Activated B cell treated with CpG ODN at 0.5 μM for 24 hours (primary cell): ENCODE measurements at regions not wholly inside any gene's neighbourhood (a gene's known extent, or its start where the extent isn't known, plus 50 kb on each side); places are given as distances from the start of the nearest gene placed in this dataset.

Experiments
- ATAC-seq: fragments of 200-7000 bp; cut with Tn5 transposase; one replicate; pipeline ENCODE4 v1.10.0; 2021; ENCODE audit warnings: low read depth, mild to moderate bottlenecking, moderate library complexity
- CTCF ChIA-PET: fragments of 350-600 bp; sonication (Branson Sonifier 250); formaldehyde crosslinking; loops from one replicate; lab custom pipeline; 2021; ENCODE audit warnings: antibody characterized with exemption; lab: Charles Lee
- POLR2A ChIA-PET: fragments of 350-600 bp; sonication (Branson Sonifier 250); formaldehyde crosslinking; loops from one replicate; lab custom pipeline; 2021; ENCODE audit warnings: antibody characterized with exemption; lab: Charles Lee
- DNase-seq: peaks from one replicate; pipeline ENCODE4 v3.0.0; 2022
- H3K27ac Mint-ChIP-seq: one replicate; pipeline ENCODE4 v1.8.0; 2020; ENCODE audit warnings: mixed read lengths
- H3K27me3 Mint-ChIP-seq: one replicate; pipeline ENCODE4 v1.8.0; 2021; ENCODE audit warnings: mixed read lengths
- H3K36me3 Mint-ChIP-seq: one replicate; pipeline ENCODE4 v1.8.0; 2021; ENCODE audit warnings: low read depth, mixed read lengths
- H3K4me1 Mint-ChIP-seq: one replicate; pipeline ENCODE4 v1.8.0; 2021; ENCODE audit warnings: mixed read lengths
- H3K4me3 Mint-ChIP-seq: one replicate; pipeline ENCODE4 v1.8.0; 2020; ENCODE audit warnings: mild to moderate bottlenecking, mixed read lengths
- H3K9me3 Mint-ChIP-seq: one replicate; pipeline ENCODE4 v1.8.0; 2020; ENCODE audit warnings: mixed read lengths
- intact Hi-C: fragments of 100-400 bp; cut with micrococcal nuclease; formaldehyde crosslinking; loops from one replicate; pipeline ENCODE4 v1.15.1; 2024
- TF ChIP-seq, protein P1 (sequence below): fragments of 200-600 bp; IDR thresholded peaks from one replicate; pipeline ENCODE4 v1.8.0; 2022; ENCODE audit warnings: antibody characterized with exemption, mild to moderate bottlenecking

DNA sequence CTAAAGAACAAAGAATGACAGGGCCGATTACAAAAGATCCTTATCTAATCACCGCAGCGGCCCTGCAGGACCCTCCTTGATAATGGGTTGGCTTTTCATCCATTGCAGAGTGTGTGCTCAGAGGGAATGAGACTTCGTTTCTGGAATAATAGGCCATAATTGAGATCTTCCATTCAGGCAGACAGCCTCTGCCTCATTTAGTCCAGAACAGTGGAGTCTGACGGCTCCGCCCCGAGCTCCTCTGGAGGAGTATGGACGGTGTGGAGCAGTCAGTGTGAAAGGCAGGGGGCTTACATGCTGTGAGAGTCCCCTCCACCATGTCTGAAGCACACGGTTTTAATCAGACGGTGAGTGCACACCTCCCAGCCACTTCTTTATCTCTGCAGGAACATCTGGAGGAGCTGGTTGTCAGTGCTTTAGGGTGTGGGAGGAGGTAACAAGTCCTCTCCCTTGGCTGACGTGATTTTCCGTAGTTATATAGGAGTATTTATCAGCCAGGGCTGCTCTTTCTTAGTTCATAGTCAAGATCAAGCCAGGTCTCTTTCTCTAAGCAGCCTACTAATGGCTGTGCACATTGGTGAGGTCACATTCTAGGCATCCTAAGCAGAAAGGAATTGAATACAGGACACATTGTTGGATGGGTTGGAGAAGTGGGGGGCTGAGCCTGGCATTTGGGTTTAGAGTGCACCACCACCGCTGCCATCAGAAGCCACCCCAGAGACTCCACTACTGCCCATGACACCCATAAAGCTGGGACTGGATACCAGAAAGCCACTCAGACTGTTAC is 1477.9 kb downstream of the TBC1D22A start:
- peaks cover 9% of the 10 kb centered on the region for H3K27me3 Mint-ChIP-seq
- intact Hi-C loops: no loop called here
- H3K36me3 Mint-ChIP-seq: no peaks in the 10 kb centered on the region
- peaks cover 20% of the 10 kb centered on the region for H3K4me1 Mint-ChIP-seq
- TF ChIP-seq, protein P1, sequence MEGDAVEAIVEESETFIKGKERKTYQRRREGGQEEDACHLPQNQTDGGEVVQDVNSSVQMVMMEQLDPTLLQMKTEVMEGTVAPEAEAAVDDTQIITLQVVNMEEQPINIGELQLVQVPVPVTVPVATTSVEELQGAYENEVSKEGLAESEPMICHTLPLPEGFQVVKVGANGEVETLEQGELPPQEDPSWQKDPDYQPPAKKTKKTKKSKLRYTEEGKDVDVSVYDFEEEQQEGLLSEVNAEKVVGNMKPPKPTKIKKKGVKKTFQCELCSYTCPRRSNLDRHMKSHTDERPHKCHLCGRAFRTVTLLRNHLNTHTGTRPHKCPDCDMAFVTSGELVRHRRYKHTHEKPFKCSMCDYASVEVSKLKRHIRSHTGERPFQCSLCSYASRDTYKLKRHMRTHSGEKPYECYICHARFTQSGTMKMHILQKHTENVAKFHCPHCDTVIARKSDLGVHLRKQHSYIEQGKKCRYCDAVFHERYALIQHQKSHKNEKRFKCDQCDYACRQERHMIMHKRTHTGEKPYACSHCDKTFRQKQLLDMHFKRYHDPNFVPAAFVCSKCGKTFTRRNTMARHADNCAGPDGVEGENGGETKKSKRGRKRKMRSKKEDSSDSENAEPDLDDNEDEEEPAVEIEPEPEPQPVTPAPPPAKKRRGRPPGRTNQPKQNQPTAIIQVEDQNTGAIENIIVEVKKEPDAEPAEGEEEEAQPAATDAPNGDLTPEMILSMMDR: no peak
- ChIA-PET CTCF (no interaction called here), POLR2A (no interaction called here)
- no peak for DNase-seq
- no peak overlapping the region for H3K27ac Mint-ChIP-seq
- no peak overlapping the region for H3K4me3 Mint-ChIP-seq
- ATAC-seq: no peak
- no peaks in the 10 kb centered on the region for H3K9me3 Mint-ChIP-seq

DNA sequence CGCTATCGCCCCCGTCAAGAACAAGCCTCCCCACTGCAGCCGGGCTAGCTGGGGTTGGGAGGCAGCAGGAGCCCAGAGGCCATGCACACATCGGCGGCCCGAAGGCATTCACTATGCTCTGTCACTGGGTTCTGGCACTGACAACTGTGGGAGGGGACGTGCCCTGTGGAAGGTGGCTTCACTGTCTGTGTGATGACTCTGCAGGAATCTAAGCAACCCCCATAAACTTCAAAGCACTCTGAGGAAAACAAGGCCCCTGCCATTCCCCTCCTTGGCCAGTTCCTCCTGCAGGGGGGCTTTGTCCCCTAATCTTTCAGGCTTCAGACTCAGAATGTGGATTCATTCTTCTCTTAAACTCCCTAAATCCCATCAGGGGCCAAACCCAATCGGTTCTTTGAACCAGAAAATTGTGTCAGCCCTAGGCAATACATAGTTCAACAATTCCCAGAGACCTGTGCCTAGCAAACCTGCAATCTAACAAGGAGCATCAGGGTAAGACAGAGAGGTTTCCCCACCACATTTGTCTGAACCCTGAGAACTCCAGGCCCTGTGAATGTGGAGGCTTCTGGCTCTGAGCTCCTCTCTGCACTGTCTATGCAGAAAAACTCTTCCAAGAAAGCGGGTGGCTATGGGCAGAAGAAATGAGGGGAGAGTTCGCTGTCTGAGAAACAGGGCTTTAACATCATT is 1477.2 kb downstream of the TBC1D22A start:
- Mint-ChIP-seq H3K4me3 (no peak overlapping the region), H3K36me3 (no peaks in the 10 kb centered on the region), H3K9me3 (peaks cover 1% of the 10 kb centered on the region), H3K27me3 (peaks cover 9% of the 10 kb centered on the region), H3K4me1 (peaks cover 17% of the 10 kb centered on the region), H3K27ac (no peak overlapping the region)
- intact Hi-C loops: no loop called here
- TF ChIP-seq, protein P1: no peak
- DNase-seq (no peak), ATAC-seq (no peak)
- ChIA-PET CTCF (no interaction called here), POLR2A (no interaction called here)

DNA sequence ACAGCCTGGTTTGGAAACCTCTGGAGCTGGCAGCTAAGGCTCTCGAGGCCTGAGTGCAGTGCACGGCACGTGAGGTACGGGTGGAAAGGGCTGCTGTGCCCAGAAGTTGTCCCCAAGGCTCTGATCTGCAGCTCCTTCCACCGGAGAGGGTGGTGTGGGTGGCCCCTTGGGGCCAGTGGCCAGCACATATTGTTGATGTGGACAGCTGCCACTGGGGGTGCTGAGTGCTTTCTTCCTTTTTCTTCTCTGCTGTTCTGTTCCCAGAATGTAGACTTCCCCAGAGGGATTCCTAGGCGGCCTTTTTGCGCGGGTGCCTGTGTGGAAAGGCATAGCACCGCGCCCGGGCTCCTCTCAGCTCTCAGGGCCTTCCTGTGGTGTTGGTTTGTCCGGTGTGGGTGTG is 1476.5 kb downstream of the TBC1D22A start:
- intact Hi-C loops: no loop called here
- H3K27ac Mint-ChIP-seq: no peak overlapping the region
- no peak overlapping the region for H3K4me3 Mint-ChIP-seq
- H3K9me3 Mint-ChIP-seq: peaks cover 2% of the 10 kb centered on the region
- ChIA-PET POLR2A (no interaction called here), CTCF (no interaction called here)
- TF ChIP-seq, protein P1: no peak
- ATAC-seq: no peak
- H3K4me1 Mint-ChIP-seq: peaks cover 17% of the 10 kb centered on the region
- DNase-seq: no peak
- H3K36me3 Mint-ChIP-seq: no peaks in the 10 kb centered on the region
- peaks cover 9% of the 10 kb centered on the region for H3K27me3 Mint-ChIP-seq

DNA sequence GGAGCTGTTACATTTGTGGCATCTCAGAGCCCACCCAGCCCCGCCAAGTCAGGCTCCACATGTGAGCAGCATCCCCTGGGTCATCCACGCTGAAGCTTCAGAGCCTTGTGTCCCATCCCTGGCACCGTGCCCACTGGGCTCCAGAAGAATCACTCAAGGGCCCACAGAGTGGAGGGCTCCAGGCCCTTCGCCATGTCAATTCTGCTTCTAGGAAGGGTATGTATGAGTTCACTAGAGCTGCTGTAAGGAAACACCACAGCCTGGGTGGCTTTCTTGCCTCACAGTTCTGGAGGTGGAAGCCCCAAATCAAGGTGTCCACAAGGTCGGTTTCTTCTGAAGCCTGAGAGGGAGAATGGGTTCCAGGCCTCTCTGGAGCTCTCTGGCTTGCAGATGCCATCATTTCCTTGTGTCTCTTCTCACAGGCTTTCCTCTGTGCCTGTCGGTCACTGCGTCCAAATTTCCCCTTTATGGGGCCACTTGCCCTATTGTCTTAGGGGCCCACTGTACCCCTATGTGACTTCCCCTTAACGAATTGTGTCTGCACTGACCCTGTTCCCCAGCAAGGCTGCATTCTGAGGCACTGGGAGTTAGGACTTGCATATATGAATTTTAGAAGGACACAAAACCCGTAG is 1476.0 kb downstream of the TBC1D22A start:
- intact Hi-C loops: no loop called here
- no peak overlapping the region for H3K27ac Mint-ChIP-seq
- POLR2A ChIA-PET: no interaction called here
- DNase-seq: no peak
- no peaks in the 10 kb centered on the region for H3K36me3 Mint-ChIP-seq
- CTCF ChIA-PET: no interaction called here
- H3K4me3 Mint-ChIP-seq: no peak overlapping the region
- H3K27me3 Mint-ChIP-seq: peaks cover 6% of the 10 kb centered on the region
- H3K9me3 Mint-ChIP-seq: peaks cover 7% of the 10 kb centered on the region
- ATAC-seq: no peak
- H3K4me1 Mint-ChIP-seq: peaks cover 17% of the 10 kb centered on the region
- TF ChIP-seq, protein P1: no peak
